OCI-LY7 (cell line): ENCODE measurements at regions not wholly inside any gene's neighbourhood (a gene's known extent, or its start where the extent isn't known, plus 50 kb on each side); places are given as distances from the start of the nearest gene placed in this dataset.

Experiments
- CTCF ChIP-seq: fragments of 200-600 bp; sonication (generic); conservative IDR thresholded peaks from 2 replicates; pipeline ENCODE4 v1.5.1; 2014; ENCODE audit warnings: mild to moderate bottlenecking, antibody characterized with exemption, low read length, moderate library complexity, mixed read lengths
- EZH2phosphoT487 ChIP-seq: fragments of 200-600 bp; sonication (generic); IDR thresholded peaks from 2 replicates; pipeline ENCODE4 v1.6.1; 2018; ENCODE audit warnings: low read depth, borderline replicate concordance, mild to moderate bottlenecking, mixed run types, antibody characterized with exemption, low read length, moderate library complexity, mixed read lengths

- no peak for TF ChIP-seq CTCF
- TF ChIP-seq EZH2phosphoT487 = no peak
Measured at GRCh38 chr15:95620934-95621579, 709.4 kb upstream of the NR2F2 start.
